Fibroblast of the aortic adventitia (primary cell): ENCODE measurements at regions not wholly inside any gene's neighbourhood (a gene's known extent, or its start where the extent isn't known, plus 50 kb on each side); places are given as distances from the start of the nearest gene placed in this dataset.

Experiments
- DNase-seq: peaks from one replicate; pipeline ENCODE4 v3.0.0-alpha.2; 2010; ENCODE audit warnings: low read depth
- H3K4me3 ChIP-seq: 2 replicates; pipeline ENCODE4 v1.5.1; 2011; ENCODE audit warnings: low read depth, mild to moderate bottlenecking, control low read depth, low read length, moderate library complexity
- TF ChIP-seq, protein P1 (sequence below): IDR thresholded peaks from 2 replicates; pipeline ENCODE4 v1.5.1; 2011; ENCODE audit warnings: mild to moderate bottlenecking, low read length, control low read depth, inconsistent platforms; ENCODE audit not compliant: insufficient read depth

DNA sequence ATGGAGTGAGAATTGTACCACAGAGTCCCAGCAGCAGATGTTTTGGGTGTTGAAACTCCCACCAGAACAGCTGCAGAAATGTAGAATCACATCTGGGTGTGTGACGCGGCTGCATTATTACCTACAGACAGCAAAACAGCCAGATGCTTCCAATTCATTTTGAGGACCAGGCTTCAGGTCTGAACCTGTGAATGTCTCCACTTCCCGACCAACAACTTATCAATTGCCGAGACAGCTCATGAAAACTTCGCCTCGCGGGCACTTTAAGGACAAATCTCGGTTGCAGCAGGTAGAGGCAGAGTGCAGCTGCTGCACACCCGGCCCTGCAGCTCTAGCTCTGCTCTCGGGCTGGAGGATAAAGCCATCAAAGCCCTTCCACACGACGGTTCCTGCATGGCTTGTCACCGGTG lies 202.0 kb downstream of the HRH4 start:
- no peak overlapping the region for H3K4me3 ChIP-seq
- DNase-seq: no peak
- TF ChIP-seq, protein P1, sequence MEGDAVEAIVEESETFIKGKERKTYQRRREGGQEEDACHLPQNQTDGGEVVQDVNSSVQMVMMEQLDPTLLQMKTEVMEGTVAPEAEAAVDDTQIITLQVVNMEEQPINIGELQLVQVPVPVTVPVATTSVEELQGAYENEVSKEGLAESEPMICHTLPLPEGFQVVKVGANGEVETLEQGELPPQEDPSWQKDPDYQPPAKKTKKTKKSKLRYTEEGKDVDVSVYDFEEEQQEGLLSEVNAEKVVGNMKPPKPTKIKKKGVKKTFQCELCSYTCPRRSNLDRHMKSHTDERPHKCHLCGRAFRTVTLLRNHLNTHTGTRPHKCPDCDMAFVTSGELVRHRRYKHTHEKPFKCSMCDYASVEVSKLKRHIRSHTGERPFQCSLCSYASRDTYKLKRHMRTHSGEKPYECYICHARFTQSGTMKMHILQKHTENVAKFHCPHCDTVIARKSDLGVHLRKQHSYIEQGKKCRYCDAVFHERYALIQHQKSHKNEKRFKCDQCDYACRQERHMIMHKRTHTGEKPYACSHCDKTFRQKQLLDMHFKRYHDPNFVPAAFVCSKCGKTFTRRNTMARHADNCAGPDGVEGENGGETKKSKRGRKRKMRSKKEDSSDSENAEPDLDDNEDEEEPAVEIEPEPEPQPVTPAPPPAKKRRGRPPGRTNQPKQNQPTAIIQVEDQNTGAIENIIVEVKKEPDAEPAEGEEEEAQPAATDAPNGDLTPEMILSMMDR: no peak

DNA sequence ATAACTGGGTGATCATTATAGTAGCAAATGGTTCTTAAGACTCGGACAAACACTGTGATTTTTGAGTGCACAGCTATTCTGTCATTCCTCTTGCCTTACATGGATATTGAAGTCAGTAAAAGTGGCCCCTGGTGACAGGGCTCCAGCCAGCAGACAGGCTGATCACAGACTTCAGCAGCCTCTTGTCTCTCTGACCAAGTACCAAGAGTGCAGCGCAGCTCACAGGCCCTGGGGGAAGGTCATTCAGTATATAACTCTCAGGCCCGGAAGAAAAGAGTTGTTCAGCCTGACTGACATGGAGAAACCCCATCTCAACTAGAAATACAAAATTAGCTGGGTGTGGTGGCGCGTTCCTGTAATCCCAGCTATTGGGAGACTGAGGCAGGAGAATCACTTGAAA lies 202.6 kb downstream of the HRH4 start:
- no peak overlapping the region for H3K4me3 ChIP-seq
- no peak for DNase-seq
- TF ChIP-seq, protein P1: no peak

DNA sequence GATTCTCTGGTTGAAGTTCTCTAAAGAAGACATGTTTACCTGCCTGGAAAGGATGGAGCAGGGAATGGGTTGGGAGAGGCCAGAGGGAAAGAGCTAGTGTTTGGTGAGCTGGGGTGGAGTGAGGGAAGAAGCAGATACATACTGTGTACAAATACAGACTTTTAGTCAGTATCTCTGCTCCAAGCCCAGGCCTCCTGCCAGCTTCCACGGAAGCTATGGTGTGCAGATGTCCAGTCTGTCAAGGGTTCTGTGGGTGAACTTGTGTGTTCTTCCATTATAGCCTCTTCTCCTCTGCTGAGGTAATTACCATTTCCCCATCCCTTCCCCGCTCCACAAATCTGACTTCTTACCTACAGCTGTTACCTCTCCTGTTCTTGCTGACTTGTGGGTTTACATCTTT lies 208.6 kb downstream of the HRH4 start:
- TF ChIP-seq, protein P1: no peak
- DNase-seq: no peak
- no peak overlapping the region for H3K4me3 ChIP-seq

DNA sequence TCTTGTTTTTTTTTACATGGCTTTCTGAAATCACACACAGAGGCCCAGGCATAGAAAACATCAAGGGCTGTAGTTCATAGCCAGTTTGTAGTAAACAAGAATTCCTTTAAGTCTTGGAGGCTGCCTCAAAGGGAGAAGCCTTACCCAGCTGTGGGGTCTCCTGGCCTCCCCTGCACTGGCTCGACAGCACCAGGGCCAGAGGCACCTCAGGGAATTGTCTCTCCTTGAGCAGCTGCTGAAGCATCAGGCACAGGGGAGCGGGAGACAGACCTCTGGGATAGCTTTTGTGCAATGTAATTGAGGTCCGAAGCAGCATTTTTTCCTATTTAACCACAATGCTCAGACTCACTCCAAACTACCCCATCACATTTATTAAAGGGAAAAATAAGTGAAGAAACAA lies 209.1 kb downstream of the HRH4 start:
- TF ChIP-seq, protein P1: no peak
- H3K4me3 ChIP-seq: no peak overlapping the region
- no peak for DNase-seq

DNA sequence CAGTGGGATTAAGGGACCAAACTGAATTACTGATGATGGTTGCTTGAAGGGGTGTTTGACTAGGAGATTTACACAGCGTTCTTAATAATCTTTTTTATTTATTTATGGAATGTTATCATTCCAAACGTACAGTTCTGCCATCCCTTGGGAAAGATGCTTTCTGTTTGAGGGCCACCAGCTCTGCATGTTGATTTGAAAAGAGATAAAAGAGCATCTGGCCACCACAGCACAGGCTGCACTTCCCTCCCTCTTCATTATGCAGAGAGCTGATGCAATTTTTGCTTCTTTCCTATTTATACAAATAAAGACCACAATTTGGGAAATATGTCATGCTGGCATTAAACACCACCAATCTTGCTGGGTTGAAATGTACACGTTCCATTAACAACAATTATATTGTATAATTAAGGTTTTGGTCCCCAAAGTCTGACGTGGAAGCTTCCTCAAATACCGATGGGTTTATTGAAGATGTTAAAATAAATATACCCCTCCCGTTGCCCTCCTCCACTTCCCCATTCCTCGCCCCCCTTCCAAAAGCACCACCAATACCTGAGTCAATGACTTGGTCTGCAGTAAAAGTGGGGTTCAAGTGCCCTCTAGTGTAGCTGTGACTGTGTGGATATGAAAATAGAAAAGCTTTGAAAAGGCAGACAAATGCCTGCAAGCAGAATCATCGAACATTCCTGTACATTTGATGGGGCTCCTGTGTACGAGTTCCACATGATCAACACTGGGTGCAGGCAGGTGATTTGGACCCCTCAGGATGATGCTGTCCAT lies 211.9 kb downstream of the HRH4 start:
- TF ChIP-seq, protein P1: no peak
- no peak for DNase-seq
- H3K4me3 ChIP-seq: no peak overlapping the region

DNA sequence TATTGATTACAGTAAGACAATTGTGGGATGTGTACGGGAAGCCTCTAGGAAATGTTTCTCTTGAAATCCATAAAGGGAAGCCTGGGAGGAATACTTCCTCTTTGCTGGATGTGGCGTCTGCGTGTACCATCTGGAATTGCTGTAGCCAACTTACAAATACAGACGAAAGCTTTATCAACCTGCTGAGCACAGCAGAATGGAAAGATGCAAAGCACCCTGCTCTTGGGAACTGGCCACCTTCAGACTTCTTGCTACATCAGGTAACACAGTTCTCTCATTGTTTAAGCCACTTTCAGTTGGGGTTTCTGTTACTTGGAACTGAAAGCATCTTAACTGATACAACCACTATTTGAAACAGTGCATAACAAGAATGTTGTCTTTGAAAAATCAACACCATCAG lies 213.8 kb downstream of the HRH4 start:
- DNase-seq: no peak
- no peak overlapping the region for H3K4me3 ChIP-seq
- TF ChIP-seq, protein P1: no peak

DNA sequence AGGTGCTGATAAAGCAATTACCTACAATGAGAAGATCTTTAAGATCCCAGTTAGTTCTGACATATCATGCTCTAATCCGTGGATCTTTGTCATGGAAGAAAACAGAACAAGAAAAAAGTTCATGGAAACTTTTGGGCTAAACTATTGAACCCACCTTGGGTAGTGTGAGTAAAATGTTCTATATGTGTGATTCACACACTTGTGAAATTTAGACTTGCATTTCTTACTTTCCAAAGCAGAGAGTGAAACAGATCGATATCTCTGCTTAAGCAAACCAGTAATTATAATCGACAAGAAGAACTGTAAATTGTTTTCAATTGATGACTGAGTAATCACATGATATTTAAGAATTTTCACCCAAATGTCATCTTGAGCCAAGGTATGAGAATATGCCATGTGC lies 214.2 kb downstream of the HRH4 start:
- TF ChIP-seq, protein P1: no peak
- no peak for DNase-seq
- H3K4me3 ChIP-seq: no peak overlapping the region
